Lung (tissue), 11 donors: ENCODE measurements at regions not wholly inside any gene's neighbourhood (a gene's known extent, or its start where the extent isn't known, plus 50 kb on each side); places are given as distances from the start of the nearest gene placed in this dataset.
A peak's percentile ranks its signal among the peaks of the same experiment; 100 is the strongest.

Experiments used
- ATAC-seq: fragments of 200-7000 bp; cut with Tn5 transposase; one replicate; pipeline ENCODE4 v1.9.1; 2020; ENCODE audit warnings: moderate number of reproducible peaks; ENCODE audit not compliant: insufficient read depth, low FRiP score
- DNase-seq, 3 donors: peaks; one replicate each; pipeline ENCODE4 v3.0.0-alpha.2; 2013 to 2017
- H3K27ac ChIP-seq, 2 donors: one replicate each; pipeline ENCODE4 v1.5.1; 2013; ENCODE audit warnings: mild to moderate bottlenecking in 2 of 2, moderate library complexity in 2 of 2, control low read depth in 1 of 2, inconsistent platforms in 1 of 2, low read depth in 1 of 2, low read length in 1 of 2
- H3K27me3 ChIP-seq, 3 donors: one replicate each; pipeline ENCODE4 v1.5.1; 2013; ENCODE audit warnings: low read length in 2 of 3; ENCODE audit not compliant: control insufficient read depth in 3 of 3, insufficient read depth in 3 of 3
- H3K36me3 ChIP-seq, 4 donors: one replicate each; pipeline ENCODE4 v1.5.1; 2013; ENCODE audit warnings: low read length in 4 of 4, mild to moderate bottlenecking in 1 of 4, moderate library complexity in 1 of 4; ENCODE audit not compliant: control insufficient read depth in 4 of 4, insufficient read depth in 4 of 4
- H3K4me1 ChIP-seq, 5 donors: one replicate each; pipeline ENCODE4 v1.5.1; 2013; ENCODE audit warnings: low read length in 5 of 5, mild to moderate bottlenecking in 2 of 5, moderate library complexity in 1 of 5; ENCODE audit not compliant: control insufficient read depth in 5 of 5, insufficient read depth in 5 of 5
- H3K4me3 ChIP-seq: one replicate; pipeline ENCODE4 v1.5.1; 2013; ENCODE audit warnings: mild to moderate bottlenecking, control low read depth, moderate library complexity
- H3K9ac ChIP-seq, 2 donors: one replicate each; pipeline ENCODE4 v1.5.1; 2013; ENCODE audit warnings: low read length in 2 of 2, control low read depth in 1 of 2; ENCODE audit not compliant: insufficient read depth in 1 of 2
- H3K9me3 ChIP-seq, 4 donors: one replicate each; pipeline ENCODE4 v1.5.1; 2013; ENCODE audit warnings: low read length in 3 of 4, mild to moderate bottlenecking in 1 of 4, moderate library complexity in 1 of 4; ENCODE audit not compliant: control insufficient read depth in 4 of 4, insufficient read depth in 3 of 4
- whole genome bisulfite sequencing, 2 donors: extraction: QIAGEN DNeasy Blood & Tissue Kit; methylation state at CpG; one replicate each; pipeline ENCODE4 v1.1.7; 2013; 5-methylcytosine and 5-hydroxymethylcytosine counted together
- TF ChIP-seq, protein P1 (sequence below): IDR thresholded peaks from 2 replicates; pipeline ENCODE4 v1.5.1; 2012; ENCODE audit warnings: mild to moderate bottlenecking; ENCODE audit errors: control extremely low read depth, extremely low read depth
- donor health status: control.
- donor health status: control.
- donor health status: Bipolar disorder and iron deficiency.
- donor health status: healthy.
- donor health status: DM: yes; HTN: yes; CAD: no.

DNA sequence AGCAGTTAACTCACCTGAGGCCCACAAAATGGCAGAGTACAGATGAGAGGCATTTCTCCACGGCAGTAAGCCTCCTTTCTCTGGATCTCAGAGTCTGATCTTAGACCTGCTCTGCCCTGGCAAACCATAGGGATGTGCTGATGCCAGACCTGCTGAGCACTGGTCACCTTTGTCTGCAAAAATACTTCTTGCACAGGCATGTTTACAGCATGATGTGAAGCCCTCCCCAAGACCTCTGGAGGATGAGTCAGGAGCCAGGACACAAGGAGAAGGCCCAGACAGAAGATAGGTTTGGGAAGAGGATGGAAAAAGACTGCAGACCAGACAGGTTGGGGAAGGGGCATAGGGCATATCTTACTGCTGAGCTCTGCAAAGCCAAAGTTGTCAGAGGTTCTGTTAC is 426.6 kb downstream of the PMP22 start:
- H3K4me3 ChIP-seq = no peak overlapping the region
- peaks cover 0 to 8% (median 2%) of the 10 kb centered on the region in 4 donors for H3K9me3 ChIP-seq
- ATAC-seq (no peak), DNase-seq (no peak)
- no peaks in the 10 kb centered on the region for H3K4me1 ChIP-seq
- no peak overlapping the region for H3K9ac ChIP-seq
- H3K27me3 ChIP-seq = no peaks in the 10 kb centered on the region
- H3K36me3 ChIP-seq = no peaks in the 10 kb centered on the region
- H3K27ac ChIP-seq = no peak overlapping the region
- 59 to 60% methylated on average over 1 of the region's 1 CpG for WGBS, 2 donors
- TF ChIP-seq, protein P1, sequence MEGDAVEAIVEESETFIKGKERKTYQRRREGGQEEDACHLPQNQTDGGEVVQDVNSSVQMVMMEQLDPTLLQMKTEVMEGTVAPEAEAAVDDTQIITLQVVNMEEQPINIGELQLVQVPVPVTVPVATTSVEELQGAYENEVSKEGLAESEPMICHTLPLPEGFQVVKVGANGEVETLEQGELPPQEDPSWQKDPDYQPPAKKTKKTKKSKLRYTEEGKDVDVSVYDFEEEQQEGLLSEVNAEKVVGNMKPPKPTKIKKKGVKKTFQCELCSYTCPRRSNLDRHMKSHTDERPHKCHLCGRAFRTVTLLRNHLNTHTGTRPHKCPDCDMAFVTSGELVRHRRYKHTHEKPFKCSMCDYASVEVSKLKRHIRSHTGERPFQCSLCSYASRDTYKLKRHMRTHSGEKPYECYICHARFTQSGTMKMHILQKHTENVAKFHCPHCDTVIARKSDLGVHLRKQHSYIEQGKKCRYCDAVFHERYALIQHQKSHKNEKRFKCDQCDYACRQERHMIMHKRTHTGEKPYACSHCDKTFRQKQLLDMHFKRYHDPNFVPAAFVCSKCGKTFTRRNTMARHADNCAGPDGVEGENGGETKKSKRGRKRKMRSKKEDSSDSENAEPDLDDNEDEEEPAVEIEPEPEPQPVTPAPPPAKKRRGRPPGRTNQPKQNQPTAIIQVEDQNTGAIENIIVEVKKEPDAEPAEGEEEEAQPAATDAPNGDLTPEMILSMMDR = no peak

DNA sequence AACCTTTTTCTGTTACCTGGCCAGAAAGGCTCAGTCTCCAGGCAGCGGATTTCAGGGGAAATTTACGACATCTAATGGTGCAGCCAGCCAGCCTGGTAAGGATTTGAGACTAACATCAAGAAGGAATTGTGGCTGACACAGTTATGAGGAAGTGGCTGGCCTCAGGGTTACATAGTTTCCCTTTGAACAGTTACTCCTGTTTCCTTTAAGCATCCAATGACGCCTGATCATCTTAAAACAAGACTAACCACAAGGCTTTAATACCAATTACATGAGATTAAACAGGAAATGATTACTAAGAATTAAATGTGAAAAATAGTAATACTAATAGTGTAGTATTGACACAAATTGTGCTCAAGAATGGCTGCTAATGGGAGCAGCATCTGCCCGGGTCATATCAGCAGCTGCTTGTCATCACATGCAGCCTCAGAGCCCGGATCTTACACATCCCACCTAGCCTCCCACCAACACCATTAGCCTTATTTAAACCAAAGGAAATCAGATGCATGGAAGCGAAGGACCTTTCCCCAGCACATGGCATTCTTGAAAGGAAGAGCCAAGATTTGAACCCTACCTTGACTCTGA is 431.8 kb downstream of the PMP22 start:
- H3K36me3 ChIP-seq = no peaks in the 10 kb centered on the region
- H3K4me1 ChIP-seq = no peaks in the 10 kb centered on the region
- H3K9ac ChIP-seq = no peak overlapping the region
- no peak overlapping the region for H3K27ac ChIP-seq
- H3K27me3 ChIP-seq = peaks cover 0 to 5% (median 0%) of the 10 kb centered on the region in 3 donors
- no peak for ATAC-seq
- TF ChIP-seq, protein P1 = no peak
- WGBS, 2 donors = 22 to 35% methylated on average over 6 of the region's 6 CpGs
- H3K9me3 ChIP-seq = peaks cover 0 to 8% (median 2%) of the 10 kb centered on the region in 4 donors
- DNase-seq = peak; percentile 23 to 50 (median 23)
- H3K4me3 ChIP-seq = no peak overlapping the region

- peaks cover 0 to 5% (median 0%) of the 10 kb centered on the region in 3 donors for H3K27me3 ChIP-seq
- H3K36me3 ChIP-seq = no peaks in the 10 kb centered on the region
- no peak overlapping the region for H3K4me3 ChIP-seq
- no peak overlapping the region for H3K27ac ChIP-seq
- no peak overlapping the region for H3K9ac ChIP-seq
- H3K9me3 ChIP-seq = peaks cover 0 to 6% (median 3%) of the 10 kb centered on the region in 4 donors
- peaks cover 0 to 4% (median 0%) of the 10 kb centered on the region in 5 donors for H3K4me1 ChIP-seq
- ATAC-seq (no peak), DNase-seq (no peak)
- WGBS, 2 donors = 42 to 67% methylated on average over 2 of the region's 2 CpGs
- TF ChIP-seq, protein P1 = no peak
These were observed 433.6 kb downstream of the PMP22 start for GRCh38 chr17:14831491-14831890.
